HG03066 (cell line): ENCODE measurements at regions not wholly inside any gene's neighbourhood (a gene's known extent, or its start where the extent isn't known, plus 50 kb on each side); places are given as distances from the start of the nearest gene placed in this dataset.

Experiments
- ATAC-seq: cut with Tn5 transposase; IDR thresholded peaks from one replicate; pipeline ENCODE4 v1.9.1; 2021; ENCODE audit warnings: low read depth; ENCODE audit not compliant: unreplicated experiment

DNA sequence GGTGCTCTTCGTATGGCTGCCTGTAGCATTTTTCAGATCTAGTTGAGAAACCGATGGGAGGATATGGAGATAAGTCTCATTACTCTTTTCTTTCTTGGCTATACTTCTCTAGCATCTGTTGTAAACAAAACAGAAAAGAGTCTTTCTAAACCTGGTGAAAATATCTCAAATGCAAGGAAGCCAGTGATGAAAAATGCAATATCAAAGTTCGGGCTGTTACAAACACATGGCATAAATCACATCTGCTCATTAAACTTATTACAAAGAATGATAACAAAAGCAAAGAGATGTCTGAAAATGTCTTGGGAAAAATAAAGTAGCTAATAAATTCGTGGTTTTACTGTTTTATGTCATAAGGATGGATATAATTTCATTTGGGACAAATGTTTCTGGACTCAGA lies 71.8 kb upstream of the IGFBP3 start:
- no peak for ATAC-seq

DNA sequence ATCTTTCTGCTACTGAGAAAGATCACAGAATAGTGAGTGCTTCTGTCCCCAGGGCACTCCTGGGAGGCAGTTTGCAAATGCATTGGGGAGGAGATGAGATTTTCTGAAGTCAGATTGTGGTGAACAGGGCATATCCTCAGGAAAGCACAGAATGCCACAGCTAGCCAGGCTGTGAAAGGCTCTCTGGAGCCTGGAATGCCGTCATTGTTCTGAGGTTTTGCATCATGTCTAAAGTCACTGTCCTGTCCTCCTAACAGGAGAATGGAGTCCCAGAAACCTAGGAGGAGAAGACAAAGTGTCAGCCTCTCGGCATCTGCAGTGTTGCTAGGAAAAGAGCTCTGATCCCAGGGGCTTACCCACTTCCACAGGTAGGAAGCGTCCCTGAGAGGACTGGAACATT lies 69.2 kb upstream of the IGFBP3 start:
- no peak for ATAC-seq

DNA sequence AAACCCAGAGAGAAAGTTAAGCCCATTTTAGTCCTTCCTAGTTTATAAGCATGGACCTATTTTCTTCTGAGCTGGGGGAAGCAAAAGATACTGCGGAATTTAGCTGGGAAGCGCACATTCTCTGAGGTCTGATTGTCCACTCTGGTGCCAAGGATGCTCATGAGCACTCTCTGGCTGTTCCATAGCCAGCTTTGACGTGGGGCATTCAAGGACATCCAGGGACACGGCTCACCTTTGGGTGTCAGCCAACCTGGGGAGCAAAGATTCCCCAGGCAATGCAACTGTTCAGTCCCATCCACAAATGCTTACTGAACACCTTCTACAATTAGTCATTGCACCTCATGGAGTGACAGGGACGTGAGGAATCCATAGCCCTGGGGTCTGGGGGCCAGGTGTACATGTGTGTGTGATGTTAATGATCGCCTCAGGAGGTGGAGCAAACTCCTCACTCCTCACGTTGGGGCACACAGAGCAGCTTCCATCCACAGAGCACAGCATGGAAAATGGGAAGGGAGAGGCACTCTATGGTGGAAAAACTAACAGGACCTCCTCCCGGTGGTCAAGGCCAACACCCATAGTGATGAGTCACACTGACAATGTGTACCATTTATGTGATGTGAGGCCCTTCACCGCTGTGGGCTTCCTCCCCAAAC lies 67.5 kb upstream of the IGFBP3 start:
- ATAC-seq = no peak

DNA sequence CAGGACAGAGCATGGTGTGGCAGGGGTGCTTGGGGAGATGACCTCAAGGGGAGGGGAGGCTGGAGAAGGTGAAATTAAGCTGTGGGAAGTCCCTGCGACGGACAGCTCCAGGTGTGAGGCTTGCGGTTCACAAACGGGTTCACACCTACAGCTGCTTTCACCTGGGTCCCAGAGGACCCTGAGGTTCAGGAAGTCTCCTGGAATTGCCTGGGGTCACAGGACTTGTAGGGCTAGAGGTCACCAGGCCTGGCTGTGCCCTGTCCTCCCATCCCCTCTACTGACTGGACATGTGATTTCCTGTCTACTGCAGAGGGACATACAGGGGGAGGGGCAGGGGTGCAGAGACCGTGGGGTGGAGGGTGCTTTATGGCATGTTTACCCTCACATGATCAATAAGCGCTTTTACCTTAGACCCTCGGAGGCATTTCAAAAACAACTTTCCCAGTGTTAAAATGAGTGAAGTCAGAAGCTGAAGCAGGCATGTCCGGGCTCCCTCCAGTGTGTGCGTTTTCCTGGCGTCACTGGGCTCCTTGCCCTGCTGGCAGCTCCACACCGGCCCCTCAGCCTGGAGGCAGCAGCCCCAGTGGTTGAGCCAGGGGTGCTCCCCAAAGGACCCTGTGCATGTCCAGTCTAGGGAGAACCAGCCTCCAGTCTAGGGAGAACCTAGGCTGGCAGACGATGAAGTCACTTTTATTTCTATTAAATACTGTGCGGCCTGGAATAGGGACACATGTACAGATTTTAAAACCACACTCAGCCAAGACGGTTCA lies 66.6 kb upstream of the IGFBP3 start:
- ATAC-seq = no peak

- ATAC-seq = no peak
These were observed 65.6 kb upstream of the IGFBP3 start for GRCh38 chr7:45986355-45987298.

DNA sequence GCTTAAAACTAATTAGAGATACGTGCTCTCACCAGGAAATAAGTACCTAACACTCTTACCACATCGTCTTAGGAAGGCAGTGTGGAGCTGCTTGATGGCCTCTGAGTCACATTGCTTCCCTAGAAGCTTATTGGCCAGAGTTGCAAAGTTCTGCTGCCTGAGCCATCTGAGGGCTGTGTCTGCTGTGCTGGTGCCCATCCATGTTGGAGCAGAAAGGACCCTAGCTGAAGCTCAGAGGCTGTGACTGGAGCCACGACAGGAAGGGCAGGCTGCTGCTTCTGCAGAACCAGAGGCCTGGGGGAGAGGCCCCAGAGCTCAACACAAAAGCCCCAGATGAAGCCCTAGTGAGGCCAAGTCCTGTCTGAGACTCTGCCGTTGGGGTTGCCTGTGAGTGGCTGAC lies 64.8 kb upstream of the IGFBP3 start:
- no peak for ATAC-seq

DNA sequence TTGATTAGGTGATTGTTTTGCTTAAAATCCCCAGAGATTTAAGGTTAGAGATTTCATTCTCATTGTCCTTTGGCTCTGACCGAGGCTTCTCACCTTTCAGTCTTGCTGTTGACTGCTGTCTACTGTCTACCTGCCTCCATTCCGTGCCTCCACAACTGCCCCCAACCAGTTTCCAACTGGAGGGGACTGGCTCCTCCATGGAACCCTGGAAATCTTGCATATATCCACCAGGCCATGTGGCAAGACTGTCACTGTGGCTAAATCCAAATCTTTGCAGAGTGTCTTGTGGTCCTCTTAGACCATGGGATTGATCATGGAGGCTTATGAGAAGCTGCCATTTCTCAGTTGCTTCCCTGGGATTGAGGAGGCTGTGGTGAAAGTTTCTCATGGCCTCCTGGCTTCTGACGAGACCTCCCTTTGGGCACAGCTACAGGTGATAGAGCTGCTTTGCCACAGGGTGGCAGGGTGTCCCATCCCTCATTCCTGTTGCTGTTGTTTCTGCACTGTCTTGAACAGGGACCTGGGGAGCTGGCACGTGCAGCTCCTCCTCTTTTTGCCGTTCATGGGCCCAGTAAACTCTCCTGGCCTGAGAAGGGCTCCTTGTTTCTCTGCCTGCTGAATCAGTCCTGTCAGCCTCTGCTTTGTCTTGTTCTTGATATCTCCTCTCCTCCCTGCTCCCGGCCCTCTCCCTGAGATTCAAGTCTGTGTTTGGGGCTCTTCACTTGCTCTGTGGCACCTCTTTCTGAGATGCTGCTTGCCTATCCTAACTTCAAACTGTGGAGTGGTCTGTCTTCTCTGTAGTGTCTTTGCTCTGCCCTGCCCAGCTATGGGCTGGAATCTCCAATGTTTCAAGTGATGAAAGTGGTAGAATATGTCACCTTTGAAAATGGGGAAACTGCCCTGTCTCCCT lies 63.6 kb upstream of the IGFBP3 start:
- ATAC-seq = no peak

GRCh38 chr7:45983720-45984255 lies 62.7 kb upstream of the IGFBP3 start:
- no peak for ATAC-seq

- ATAC-seq = no peak
These were observed 62.0 kb upstream of the IGFBP3 start for GRCh38 chr7:45982907-45983719.

GRCh38 chr7:45982132-45982531 lies 61.1 kb upstream of the IGFBP3 start:
- no peak for ATAC-seq

- ATAC-seq = no peak
These were observed 59.9 kb upstream of the IGFBP3 start for GRCh38 chr7:45980973-45981372.

- ATAC-seq = no peak
These were observed 59.3 kb upstream of the IGFBP3 start for GRCh38 chr7:45980181-45980905.

DNA sequence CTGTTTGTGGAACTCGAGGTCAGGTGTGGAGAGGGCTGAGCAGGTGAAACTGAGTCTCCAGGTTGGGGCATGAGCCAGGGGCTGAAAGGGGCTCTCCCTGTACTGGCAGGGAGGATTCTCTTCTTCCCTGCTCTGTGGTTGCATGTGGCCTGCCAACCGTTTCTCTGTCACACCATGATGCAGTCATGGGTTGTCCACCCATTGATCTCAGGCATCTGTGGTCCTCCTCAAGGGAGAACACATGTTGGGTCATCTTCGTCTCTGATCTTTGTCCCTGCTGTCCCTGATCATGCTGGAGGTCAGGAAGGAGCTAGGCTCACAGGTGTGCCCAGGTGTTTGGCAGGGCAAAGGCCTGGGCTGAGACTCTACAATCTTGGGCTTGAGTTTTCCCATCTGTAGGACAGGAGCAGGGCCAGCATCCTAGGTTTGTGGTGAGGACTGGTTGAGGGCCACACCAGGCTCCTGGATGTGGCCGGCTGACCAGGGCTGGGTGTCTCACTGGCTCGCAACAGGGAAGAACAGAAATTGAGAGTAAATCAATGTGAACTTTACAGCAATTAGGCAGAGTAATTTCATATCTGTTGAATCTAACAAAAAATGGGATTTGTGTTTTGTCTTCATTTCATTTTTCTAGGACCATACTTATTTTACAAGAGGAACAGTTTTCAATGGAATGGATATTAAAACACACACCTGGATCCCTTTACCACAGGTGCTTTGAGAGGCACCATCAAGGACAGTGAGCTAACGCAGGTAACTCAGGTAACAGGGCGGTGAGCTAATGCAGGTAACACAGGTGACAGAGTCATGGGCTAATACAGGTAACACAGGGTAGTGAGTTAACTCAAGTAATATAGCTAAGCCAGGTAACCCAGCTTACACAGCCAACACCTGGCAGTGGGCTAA lies 58.5 kb upstream of the IGFBP3 start:
- ATAC-seq = no peak

DNA sequence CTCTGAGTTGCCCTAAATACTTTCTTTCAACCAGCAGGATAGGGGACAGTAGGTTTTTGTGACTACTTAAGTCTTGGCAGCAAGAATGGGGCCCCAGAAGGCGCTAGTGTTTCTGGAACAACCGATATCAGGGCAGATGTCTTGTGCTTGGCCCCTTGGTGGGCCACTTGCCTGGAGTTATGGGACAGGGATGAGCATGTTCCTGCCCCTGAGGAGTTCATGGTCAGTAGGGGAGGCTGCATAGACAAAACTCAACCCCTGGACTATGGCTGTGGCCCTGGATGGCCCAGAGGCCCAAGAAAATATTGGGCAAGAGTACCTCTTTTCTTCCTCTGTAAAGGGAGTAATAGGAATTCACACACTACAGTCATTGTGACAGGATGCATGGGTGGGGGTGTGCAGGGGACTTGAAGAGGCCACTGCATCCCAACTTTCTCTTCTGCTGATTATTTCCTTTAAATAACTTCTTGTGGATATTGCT lies 57.7 kb upstream of the IGFBP3 start:
- ATAC-seq = no peak

DNA sequence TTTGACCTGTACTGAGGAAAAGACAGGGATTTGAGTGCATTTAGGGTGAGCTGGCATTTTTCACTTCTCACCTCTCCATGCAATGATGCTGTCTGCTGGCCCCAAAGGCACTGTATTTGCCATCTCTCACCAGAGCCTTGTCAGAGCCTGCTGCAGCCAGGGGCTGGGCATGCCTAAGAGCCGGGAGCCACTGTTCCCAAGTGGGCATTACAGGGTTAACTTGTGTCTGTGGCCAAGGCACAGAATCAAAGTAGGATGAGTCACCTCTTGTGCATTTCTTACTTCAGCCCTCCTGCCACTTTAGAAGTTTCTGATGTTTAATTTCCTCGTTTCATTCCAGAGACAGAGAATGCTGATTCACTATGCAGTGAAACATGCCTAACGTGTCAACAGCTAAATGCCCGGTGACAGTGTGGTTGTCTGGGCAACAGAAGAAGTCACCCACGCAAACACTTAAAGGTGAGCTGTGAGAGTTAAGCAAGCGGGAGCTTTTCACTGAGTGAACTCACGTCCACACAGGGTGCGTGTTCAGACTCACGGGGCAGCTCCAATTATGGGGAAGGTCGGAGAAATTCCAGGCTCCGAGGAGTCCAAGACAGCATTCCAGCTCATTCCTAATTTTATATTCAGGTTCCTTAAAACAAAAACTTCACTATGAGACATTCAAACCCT lies 57.1 kb upstream of the IGFBP3 start:
- no peak for ATAC-seq

DNA sequence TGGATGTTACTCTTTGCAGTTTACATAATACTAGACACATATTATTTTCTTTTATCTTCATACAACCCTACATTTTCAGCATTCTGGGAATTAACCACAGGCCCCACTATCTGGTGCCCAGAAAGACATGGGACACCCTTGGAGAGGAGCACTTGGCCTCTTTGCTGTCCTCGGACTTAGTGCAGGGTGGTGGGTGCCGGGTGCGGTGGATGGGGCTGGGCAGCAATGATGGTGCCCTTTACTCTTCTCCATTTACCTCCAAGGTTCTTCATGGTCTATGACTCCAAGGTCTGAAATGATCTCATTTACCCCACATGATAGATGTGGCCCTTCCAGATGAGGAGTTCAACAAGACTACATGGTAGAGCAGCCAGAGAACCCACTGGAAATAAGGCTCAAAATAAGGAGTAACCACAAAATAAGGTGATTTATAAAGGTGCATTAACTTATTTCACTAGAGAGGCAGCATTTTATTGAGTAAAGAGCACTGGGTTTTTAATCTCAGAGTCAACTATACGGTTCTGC lies 56.2 kb upstream of the IGFBP3 start:
- ATAC-seq = no peak

- no peak for ATAC-seq
These were observed 55.4 kb upstream of the IGFBP3 start for GRCh38 chr7:45976485-45976856.
